Glomerular visceral epithelial cell (primary cell): ENCODE measurements at regions not wholly inside any gene's neighbourhood (a gene's known extent, or its start where the extent isn't known, plus 50 kb on each side); places are given as distances from the start of the nearest gene placed in this dataset.
"Not testable (repeated sequence)": the region's sequence is repeated elsewhere in the genome, so short reads cannot be mapped to it uniquely, and the experiment has no call there.

ENCODE experiments used
- DNase-seq: peaks from one replicate; pipeline ENCODE4 v3.0.0-alpha.2; 2016; ENCODE audit errors: extremely low spot score

DNA sequence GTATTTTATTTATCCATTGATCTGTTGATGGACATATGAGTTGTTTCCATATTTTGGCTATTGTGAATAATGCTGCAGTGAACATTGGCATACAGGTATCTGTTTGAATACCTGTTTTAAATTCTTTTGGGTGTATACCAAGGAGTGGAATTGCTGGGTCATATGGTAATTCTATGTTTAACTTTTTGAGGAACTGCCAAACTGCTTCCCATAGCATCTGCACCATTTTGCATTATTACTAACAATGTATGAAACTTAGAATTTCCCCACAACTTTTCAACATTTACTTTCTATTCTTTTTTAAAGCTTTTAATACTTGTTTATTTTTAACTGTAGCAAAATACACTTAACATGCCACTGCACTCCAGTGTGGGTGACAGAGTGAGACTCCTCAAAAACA is 57.0 kb upstream of the MSN start:
- no peak for DNase-seq

DNA sequence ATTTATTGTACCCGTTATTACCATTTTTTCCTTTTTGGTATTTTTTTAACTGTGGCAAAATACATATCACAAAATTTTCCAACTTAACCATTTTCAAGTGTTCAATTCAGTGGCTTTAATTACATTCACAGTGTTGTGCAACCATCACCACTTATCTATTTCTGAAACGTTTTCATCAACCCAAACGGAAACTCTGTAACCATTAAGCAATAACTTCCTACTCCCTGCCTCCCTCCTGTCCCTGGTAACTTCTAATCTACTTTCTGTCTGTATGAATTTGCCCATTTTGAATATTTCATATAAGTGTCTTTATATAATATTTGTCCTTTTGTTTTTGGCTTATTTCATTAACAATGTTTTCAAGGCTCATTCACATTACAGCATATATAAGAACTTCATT is 57.4 kb upstream of the MSN start:
- DNase-seq: no peak

DNA sequence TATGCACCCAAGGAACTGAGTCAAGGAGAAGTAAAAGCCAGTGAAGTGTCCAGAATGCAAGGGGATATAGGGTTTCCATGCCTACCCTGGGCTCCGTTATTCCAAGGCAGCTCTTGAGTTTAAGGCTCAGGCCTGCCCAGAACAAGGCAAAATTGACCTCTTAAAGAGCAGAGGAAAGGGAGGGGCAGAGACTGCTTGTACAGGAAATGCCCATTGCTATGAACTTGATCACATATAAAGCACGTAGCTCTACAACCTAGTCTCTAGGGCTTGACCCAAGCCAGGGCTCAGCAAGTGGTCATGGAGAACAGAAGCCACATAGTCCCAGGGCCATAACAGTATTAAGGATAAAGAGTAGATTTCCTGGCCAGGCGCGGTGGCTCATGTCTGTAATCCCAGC is 58.2 kb upstream of the MSN start:
- no peak for DNase-seq

DNA sequence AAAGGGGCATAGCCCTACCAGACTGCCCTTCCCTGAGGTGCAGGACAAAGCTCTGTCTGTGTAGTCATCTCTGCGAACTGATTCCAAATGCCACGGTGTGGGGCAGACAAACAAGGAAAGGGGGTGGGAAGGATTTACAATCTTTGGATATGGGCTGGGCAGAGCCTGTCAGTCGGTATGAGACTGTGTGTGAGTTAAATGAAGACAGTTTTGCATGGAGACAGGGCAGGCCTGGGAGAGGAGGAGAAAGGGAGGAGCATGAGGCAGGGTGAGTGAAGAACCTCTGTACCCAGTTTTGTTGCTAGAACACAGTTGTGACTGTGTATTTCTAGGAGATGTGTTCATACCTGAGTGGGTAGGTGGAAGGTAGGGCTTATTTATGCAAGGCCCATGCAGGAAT is 59.4 kb upstream of the MSN start:
- no peak for DNase-seq

DNA sequence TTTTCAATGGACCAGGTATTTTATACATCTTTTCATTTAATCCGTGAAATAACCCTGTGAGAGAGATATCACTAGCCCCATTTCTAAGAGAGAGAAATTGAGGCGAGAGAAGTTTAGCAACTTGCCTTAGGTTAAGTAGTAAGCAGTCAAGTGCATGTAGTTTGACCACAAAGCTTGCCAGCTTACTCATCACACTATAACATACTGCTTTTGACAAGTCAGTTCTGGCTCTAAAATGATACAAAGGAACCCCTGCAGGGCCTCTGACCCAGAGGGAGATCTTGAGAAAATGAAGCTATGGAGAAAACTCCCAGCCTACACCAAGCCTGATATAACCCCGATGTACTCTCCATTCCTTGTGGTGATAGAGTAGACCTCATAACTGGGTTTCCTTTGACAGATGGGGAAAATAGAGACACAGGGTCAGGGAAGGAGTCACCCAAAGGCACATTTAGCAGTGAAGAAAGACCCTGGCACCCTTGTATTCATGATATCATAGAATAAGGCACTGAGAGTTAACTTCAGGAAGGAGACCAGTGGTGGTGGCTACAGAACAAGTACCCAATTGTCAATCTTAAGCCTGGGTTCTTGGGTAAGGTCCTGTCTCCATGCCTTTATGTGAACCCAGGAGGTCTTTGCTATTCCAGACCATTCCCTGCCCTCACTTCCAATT is 60.2 kb upstream of the MSN start:
- peak; percentile 16 for DNase-seq

DNA sequence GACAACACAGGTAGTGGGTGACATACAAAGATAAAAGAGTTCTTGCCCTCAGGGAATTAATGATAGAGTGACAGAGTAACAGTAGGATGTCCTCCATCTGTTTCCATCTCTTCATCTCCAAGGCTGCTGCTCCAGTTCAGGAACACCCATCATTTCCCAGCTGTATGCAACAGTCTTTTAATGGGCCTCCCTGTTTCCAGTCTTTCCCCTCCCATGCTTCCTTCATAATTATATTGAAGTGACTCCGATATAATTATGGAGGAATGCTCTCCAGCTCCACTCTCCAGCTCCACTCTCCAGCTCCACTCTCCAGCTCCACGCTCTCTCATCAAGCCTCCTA is 65.3 kb upstream of the MSN start:
- DNase-seq: no peak

DNA sequence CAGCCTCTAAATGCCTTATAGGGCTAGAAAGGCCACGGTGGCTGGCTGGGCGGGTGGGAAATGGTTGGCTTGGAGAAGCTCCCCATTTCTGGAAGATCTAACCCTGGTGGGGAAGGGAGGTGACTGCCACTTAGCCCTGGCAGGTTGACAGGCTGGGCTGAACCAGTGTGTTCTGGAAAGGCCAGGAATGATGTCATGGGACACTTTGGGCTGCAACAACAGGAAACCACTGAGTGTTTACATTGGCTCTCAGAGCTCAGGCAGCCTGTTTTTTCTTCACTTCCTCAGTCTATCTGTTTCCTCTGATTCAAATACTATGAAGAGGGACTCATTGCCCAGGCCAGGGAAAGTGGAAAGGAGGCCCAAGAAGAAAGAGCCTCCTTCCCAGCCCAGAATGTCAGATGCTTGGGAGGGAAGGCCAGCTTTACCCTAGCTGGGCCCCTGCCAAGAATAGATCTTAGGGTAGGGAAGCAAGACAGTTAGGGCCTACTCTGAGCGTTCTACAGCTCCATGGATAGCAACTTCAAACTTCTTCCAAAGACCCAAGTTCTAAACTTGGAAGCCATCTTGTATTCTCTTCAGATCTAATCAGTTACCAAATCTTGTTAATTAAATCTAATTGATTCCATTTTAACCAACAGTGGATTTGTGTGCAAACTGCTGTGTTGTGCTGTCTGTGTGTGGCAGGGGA is 65.8 kb upstream of the MSN start:
- DNase-seq: peak; percentile 60

DNA sequence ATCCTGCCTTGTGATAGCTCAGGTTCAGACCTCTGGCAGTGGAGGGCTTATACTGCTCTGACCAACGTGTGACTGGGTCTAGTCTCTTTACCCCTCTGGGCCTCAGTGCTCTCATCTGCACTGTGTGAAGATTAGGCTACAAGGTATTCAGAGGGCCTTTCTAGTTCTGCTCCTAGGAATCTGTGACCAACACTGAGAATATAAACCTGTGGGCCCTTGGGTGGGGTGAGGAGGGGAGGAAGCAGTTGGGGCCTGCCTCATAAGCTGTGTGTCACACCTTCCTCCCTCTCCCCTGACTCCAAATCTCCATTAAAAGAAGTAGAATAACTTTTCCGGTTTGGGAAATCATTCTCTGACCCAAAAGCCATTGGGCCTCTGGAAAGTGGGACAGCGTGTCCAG is 66.3 kb upstream of the MSN start:
- no peak for DNase-seq

DNA sequence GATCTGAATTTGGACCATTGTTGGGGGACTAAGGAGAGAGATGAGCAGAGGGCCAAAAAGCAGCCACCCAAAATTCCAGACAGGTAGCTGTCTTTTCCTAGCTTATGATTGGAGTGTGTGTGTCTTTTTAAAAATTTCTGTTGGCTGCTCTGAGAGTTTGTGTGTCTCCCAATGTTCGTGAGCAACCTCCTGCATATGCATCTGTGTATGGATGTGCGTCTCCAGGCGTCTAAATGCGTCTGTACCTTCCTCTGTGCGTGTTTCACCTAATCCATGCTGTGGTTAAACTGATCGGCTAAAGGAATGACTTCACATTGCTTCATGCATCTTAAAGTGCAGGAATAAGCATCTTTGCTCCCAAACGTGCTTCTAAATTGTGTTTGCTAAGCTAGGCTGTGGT is 65.5 kb upstream of the LAS1L start:
- no peak for DNase-seq

DNA sequence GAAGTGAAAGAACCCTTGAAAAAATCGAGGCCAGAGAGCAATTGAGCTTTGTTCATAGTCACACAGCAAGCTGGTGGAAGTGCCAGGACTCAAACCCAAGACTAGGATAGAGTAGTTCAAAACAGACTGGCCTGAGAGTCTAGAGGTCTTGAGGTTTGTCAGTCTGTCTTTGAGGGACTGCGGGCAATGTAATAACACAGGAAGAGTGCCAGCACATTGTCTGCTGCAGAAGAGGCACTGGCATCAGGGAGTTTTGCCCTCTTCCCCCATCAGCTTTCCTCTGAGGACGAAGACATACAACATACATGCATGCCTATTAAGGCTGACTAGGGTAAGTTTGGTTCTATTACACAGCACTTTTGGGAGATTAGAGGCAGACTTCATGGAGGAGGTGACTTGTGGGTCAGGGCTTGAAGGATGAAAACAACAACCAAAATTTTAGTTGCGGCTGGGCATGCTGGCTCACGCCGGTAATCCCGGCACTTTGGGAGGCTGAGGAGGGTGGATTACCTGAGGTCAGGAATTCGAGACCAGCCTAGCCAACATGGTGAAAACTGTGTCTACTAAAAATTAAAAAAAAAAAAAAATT is 64.1 kb upstream of the LAS1L start:
- no peak for DNase-seq

DNA sequence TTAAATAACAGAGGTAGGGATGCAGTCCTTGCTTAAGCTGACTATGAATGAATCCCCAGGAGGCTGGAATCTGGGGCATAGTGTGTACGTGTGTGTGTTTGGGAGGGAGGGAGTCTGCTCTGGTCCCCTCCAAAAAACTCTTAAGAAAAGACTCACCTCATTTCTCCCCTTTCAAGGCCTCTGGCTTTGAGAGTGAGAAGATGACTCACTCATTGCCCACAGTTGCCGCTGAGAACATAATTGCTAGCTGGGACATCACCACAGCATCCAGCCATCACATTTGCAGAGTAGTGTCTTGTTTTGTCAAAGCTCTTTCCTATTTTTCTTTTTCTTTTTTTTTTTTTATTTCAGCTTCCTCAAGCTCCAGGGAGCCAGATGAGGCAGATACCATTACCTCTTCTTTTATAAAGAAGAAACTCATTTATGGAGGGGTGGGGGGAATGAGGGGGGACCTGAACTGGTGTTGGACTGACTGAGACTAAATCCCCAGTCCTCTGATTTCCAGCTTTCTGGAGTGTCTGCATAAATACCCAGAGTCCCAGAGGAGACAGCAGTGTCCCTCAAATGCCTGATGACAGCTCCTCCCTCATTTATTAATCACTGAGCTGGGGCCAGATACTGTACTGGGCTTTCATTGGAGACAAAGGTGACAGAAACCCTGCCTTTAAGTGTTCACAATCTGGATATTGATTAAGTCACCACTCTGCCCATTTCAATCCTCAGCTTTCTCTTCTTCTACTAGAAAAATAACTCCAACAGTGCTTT is 61.9 kb upstream of the LAS1L start:
- peak; percentile 53 for DNase-seq

DNA sequence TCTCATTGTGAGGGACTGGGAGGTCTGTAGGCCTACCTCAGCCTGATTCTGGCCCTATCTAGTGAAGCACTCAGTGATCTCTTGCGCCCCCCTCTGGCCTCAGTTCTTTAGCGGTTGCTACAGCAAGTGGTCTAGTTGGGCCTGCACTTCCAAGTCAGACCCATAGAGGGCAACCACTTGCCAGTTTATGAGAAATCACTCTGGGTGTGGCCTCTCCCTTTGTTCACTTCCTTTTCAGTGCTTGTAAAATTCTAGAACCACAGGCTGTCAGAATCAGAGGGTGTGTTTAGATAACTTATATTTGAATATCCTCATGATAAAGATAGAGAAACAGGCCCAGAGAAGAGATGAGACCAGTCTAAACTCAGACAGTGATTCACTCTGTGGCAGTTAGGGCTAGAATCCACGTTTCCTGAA is 60.9 kb upstream of the LAS1L start:
- peak; percentile 87 for DNase-seq

DNA sequence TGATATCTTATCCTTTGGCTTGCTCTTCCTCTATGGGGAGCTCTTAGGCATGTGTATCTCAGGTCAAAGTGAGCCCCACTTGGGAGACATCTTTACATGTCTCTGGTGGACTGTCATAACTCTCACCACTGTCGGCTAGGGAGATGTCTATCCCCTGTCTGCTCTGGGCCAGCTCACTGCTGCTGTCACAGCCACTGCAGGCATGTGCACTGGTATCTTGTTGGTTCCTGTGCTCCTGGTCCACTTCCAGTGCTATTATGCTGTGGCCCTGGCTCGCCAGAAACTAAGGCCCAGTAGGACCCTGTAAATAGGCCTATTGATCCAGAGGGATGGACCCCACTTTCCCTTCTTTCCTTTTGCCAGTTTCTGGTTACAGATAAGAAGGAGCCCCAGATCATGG is 56.6 kb upstream of the LAS1L start:
- DNase-seq: no peak

DNA sequence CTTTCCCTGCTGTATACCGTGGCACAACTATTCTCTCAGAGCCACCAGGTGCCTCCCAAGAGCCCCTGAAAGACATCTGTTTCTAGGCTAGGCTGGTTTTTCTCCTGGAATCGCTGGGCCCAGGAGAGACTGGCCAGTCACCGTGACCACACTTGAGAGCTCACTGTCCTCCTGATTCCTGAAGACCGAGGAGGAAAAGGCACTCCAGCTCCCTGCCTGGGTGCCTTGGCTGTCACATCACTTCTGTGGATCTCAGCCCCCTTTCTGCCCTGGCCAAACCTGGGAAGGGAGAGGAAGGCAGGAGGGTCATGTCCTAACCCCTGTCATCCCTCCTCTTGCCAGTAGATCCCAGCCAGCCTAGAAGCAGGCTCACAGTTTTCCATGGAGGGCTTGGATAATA is 54.7 kb upstream of the LAS1L start:
- DNase-seq: no peak

DNA sequence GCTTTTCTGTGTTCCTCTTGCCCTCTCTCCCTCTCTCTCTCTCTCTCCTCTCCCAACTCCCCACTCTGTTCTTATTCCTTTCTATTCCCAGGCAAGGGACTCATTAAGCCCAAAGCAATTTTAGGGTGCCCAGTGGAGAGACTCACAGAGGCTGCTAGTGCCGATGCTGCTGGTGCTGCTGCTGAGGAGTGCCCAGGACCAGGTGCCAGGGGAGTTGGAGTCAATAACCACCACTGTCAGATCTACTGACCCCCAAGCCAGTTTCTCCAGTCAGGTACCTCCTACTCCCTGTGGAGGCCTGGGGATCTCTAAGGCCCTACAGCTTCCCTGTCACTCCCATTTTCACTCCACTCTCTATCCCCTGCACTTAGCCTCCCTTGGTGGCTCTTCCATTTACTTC is 54.2 kb upstream of the LAS1L start:
- no peak for DNase-seq

DNA sequence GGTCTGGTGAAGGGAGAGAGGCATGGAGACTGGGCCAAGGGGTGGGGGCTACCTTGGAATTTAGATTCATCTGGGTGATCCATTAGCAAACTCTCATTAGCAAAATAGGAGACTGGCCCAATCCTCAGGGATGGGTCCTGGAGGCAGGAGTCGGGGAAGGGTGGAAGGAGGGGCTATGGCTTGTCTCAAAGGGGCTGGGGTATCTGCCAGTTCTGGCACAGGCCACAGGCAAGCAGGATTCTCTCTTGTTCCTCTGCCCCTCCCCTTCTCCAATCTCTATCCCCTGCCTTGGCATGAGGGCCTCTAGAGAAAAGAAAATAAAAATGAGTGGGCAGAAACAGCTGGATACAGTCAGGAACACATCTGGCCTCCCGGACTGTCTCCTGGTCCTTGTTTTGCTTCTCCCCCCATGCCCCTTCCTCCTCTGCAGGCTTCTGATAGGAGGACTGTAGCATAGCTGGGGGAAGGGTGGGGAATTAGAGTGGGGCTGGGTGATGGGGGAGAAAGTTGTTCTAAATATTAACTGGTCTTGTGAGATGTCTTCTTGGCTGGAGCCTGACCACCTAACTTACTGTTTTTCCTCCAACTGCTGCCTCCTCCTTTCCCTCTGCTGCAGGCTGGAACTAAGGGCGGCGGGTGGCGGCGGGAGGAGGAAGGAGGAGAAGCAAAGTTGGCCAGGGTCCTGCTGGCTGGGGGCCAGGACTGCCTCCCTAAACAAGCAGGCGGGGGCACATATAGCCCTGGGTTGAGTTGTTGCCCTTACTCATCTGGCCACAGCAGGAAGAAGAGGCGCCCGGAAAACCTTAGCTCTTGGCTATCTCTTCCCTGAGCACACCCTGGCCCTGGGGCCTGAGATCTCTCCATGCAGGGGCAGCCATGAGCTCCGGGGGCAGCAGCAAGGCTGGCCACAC is 53.3 kb upstream of the LAS1L start:
- peak; percentile 69 for DNase-seq

DNA sequence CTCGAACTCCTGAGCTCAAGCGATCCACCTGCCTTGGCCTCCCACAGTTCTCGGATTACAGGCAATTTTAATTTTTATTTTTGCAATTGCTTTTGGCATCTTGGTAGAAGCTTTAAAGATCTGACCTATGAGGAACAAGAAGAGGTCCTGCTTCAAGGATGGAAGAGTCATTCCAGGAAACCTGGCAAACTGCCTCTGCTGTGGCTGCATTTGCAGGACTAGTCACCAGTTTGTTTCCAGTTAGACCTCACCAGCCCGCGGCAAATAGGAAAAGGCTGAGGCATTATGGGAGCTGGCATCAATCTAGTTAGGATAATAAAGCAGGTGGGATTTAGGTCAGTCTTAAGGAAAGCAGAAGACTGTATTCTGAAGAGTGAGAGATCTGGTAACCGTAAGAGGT is 51.9 kb upstream of the LAS1L start:
- DNase-seq: no peak

DNA sequence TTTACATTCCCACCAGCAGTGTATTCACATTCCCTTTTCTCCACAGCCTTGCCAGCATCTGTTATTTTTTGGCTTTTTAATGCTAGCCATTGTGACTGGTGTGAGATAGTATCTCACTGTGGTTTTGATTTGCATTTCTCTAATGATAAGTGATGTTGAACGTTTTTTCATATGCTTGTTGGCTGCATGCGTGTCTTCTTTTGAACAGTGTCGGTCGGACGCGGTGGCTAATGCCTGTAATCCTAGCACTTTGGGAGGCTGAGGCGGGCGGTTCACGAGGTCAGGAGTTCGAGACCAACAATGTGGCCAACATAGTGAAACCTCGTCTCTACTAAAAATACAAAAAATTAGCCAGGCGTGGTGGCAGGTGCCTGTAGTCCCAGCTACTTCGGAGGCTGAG is 50.6 kb upstream of the LAS1L start:
- DNase-seq: not testable (repeated sequence)
